Adipocyte (in vitro differentiated cells): ENCODE measurements at regions not wholly inside any gene's neighbourhood (a gene's known extent, or its start where the extent isn't known, plus 50 kb on each side); places are given as distances from the start of the nearest gene placed in this dataset.
"Not testable (repeated sequence)": the region's sequence is repeated elsewhere in the genome, so short reads cannot be mapped to it uniquely, and the experiment has no call there.

ENCODE experiments used
- DNase-seq: peaks from one replicate; pipeline ENCODE4 v3.0.0-alpha.2; 2015; ENCODE audit warnings: low read depth
- H3K27me3 ChIP-seq: replicated peaks from 2 replicates; pipeline ENCODE4 v1.7.0; 2013; ENCODE audit warnings: mild to moderate bottlenecking, low read length, moderate library complexity; ENCODE audit not compliant: control insufficient read depth, insufficient read depth
- H3K36me3 ChIP-seq: 2 replicates; pipeline ENCODE4 v1.7.0; 2013; ENCODE audit warnings: low read length, mild to moderate bottlenecking, moderate library complexity; ENCODE audit not compliant: control insufficient read depth, insufficient read depth, severe bottlenecking
- H3K4me1 ChIP-seq: 2 replicates; pipeline ENCODE4 v1.7.0; 2013; ENCODE audit warnings: mild to moderate bottlenecking, low read length, moderate library complexity; ENCODE audit not compliant: control insufficient read depth, insufficient read depth
- H3K4me3 ChIP-seq: 2 replicates; pipeline ENCODE4 v1.7.0; 2013; ENCODE audit warnings: mild to moderate bottlenecking, low read length, moderate library complexity
- H3K9ac ChIP-seq: 2 replicates; pipeline ENCODE4 v1.7.0; 2013; ENCODE audit warnings: mild to moderate bottlenecking, low read length, moderate library complexity
- H3K9me3 ChIP-seq: 2 replicates; pipeline ENCODE4 v1.7.0; 2013; ENCODE audit warnings: mild to moderate bottlenecking, low read length, moderate library complexity; ENCODE audit not compliant: control insufficient read depth

DNA sequence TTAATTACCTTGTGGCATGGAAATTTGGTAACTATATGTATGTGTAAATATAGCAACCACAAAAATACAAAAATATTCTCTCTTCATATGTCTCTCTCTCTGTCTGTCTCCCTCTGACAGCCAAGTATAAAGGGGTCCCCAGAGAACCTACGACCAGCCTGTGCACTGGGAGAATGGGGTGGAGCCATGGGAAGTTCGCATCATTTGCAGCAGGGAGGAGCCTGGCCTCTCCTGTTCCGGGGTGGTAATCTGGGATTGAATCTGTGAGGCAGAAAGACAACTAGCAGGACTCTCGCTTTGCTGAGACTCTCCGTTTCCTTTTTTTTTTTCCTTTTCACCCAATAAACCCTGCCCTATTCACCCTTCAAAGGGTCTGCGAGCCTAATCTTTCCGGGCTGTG is 1109.1 kb downstream of the HACE1 start:
- Histone ChIP-seq H3K36me3 (no peaks in the 10 kb centered on the region), H3K27me3 (no peaks in the 10 kb centered on the region), H3K9ac (no peak overlapping the region), H3K4me3 (no peak overlapping the region), H3K4me1 (no peaks in the 10 kb centered on the region), H3K9me3 (no peaks in the 10 kb centered on the region)
- DNase-seq = no peak

DNA sequence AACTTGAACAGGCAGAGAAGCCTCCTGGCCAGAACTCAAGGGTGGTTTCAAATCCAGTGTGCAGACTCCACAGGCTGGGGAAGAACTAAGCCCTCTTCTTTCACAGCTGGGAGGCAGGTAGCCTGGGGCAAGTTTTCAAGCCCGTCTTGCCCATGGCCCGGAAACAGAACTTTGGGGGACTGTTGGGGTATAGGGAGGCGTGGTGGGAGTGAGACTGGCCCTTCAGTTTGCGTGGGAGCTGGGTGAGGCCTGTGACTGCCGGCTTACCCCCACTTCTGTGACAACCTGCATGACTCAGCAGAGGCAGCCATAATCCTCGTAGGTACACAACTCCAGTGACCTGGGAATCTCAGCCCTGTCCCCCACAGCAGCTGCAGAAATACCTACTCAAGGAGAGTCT is 1125.7 kb downstream of the HACE1 start:
- no peaks in the 10 kb centered on the region for H3K36me3 ChIP-seq
- no peak overlapping the region for H3K4me3 ChIP-seq
- no peak overlapping the region for H3K9ac ChIP-seq
- no peak for DNase-seq
- H3K9me3 ChIP-seq = no peaks in the 10 kb centered on the region
- no peaks in the 10 kb centered on the region for H3K4me1 ChIP-seq
- no peaks in the 10 kb centered on the region for H3K27me3 ChIP-seq

DNA sequence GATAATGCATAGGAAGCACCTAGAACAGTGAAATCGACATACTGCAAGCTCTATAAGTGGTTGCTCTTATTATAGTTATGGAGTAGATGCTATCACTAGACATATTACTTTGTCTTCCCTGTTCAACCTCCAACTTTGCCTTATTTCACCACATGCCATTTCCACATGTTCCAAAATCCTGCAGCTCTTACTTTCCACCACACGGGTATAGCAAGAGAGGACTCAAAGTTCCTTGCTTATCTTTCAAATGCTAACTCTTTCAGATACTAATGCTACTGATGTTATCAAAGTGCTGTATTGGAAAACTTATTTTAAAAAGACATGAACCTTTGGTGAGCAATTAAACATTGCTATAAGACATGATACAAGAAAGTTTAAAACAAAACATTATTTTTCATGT is 1130.1 kb downstream of the HACE1 start:
- H3K27me3 ChIP-seq = no peaks in the 10 kb centered on the region
- H3K9ac ChIP-seq = no peak overlapping the region
- H3K4me3 ChIP-seq = no peak overlapping the region
- DNase-seq = no peak
- no peaks in the 10 kb centered on the region for H3K9me3 ChIP-seq
- H3K36me3 ChIP-seq = no peaks in the 10 kb centered on the region
- H3K4me1 ChIP-seq = no peaks in the 10 kb centered on the region

DNA sequence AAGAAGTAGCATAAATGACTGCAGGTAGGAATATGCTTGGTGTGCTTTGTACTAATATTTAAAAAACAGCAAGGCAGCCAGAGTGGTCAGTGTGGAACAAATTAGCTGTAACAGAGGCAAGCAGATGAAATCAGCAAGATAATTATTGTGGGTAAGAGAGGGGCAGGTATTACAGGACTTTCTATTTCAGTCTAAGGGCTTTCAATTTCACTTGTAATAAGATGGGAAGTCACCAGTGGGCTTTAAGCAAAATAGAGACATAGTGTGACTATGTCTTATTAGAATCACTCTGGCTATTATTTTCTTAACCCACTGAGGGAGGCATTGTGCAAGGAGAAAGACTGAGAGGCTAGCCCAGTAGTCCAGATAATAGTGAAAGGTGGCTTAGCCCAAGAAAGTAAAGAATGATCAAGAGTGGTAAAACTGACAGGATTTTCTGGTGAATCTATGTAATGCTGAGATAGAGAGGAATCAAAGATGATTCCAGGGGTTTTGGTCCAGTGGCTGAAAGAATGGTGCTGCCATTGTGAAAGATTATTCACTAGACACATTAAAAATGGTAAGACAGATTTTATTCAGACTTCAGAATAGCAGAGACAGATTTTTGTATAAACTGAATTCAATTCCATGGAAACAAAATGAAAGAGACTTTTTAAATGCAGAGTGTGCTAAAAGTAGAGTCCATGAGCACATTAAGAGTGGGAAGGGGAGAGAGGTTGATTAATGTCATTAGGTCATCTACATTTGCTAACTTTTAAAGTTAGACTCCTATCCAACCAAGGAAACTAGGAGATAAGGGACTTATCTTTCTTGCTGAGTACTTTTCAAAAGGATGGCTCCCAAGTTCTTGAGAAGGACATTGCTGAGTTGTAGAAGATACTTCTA is 1136.0 kb downstream of the HACE1 start:
- Histone ChIP-seq H3K4me3 (no peak overlapping the region), H3K36me3 (no peaks in the 10 kb centered on the region), H3K9me3 (no peaks in the 10 kb centered on the region), H3K4me1 (no peaks in the 10 kb centered on the region), H3K9ac (no peak overlapping the region), H3K27me3 (no peaks in the 10 kb centered on the region)
- DNase-seq = no peak

DNA sequence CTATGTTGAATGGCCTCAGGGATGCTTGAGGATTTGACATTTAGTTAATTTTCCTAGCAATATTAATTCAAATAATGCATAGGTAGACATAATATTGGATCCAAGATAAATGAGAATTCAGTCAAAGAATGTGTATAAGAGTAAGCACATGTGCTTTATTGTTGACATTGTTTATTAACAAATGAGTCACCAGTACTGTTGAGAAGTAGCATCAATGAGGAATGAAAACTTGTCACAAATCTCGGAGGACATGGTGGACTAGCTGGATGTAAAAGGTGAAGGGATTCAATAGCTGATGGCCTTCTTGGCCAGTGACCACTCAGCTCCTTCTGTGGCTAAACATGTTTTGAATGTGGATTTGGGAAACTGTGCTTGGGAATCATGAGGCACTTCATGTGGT is 1137.0 kb downstream of the HACE1 start:
- Histone ChIP-seq H3K36me3 (no peaks in the 10 kb centered on the region), H3K4me1 (no peaks in the 10 kb centered on the region), H3K9me3 (no peaks in the 10 kb centered on the region), H3K4me3 (no peak overlapping the region), H3K27me3 (no peaks in the 10 kb centered on the region), H3K9ac (no peak overlapping the region)
- DNase-seq = no peak

GRCh38 chr6:103721923-103722322 is 1137.8 kb downstream of the HACE1 start:
- Histone ChIP-seq H3K36me3 (no peaks in the 10 kb centered on the region), H3K4me3 (no peak overlapping the region)
- no peak for DNase-seq

GRCh38 chr6:103720393-103720792 is 1139.3 kb downstream of the HACE1 start:
- Histone ChIP-seq H3K36me3 (no peaks in the 10 kb centered on the region), H3K9me3 (no peaks in the 10 kb centered on the region), H3K4me3 (no peak overlapping the region), H3K4me1 (no peaks in the 10 kb centered on the region), H3K9ac (no peak overlapping the region), H3K27me3 (no peaks in the 10 kb centered on the region)
- DNase-seq = no peak

More at GRCh38 chr6:103721923-103722322, 1137.8 kb downstream of the HACE1 start:
- no peaks in the 10 kb centered on the region for H3K27me3 ChIP-seq
- no peaks in the 10 kb centered on the region for H3K9me3 ChIP-seq
- no peaks in the 10 kb centered on the region for H3K4me1 ChIP-seq
- H3K9ac ChIP-seq = no peak overlapping the region

GRCh38 chr6:103719545-103719944 is 1140.2 kb downstream of the HACE1 start:
- H3K9ac ChIP-seq = no peak overlapping the region
- H3K9me3 ChIP-seq = no peaks in the 10 kb centered on the region
- H3K36me3 ChIP-seq = no peaks in the 10 kb centered on the region
- no peaks in the 10 kb centered on the region for H3K27me3 ChIP-seq
- H3K4me1 ChIP-seq = no peaks in the 10 kb centered on the region
- no peak for DNase-seq
- no peak overlapping the region for H3K4me3 ChIP-seq

DNA sequence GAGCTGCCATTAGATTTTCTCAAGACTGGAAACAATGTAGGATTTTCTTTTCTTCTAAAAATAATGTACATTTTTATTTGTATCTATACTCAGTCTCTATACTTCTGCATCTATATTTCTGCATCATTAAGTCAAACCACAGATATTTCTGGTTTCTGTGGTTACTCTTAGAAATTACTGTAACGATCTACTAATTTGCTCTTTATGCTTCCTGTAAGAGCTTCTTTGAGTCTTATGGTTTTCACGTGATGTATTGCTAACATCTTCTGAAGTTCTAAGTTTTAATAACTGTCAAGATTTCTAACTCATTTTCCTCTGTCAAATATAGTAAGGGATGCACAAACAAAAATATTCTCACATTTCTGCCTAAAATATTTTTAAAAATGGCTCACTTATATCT is 1144.5 kb downstream of the HACE1 start:
- no peak overlapping the region for H3K9ac ChIP-seq
- no peaks in the 10 kb centered on the region for H3K27me3 ChIP-seq
- H3K4me1 ChIP-seq = no peaks in the 10 kb centered on the region
- DNase-seq = no peak
- no peaks in the 10 kb centered on the region for H3K9me3 ChIP-seq
- H3K36me3 ChIP-seq = no peaks in the 10 kb centered on the region
- no peak overlapping the region for H3K4me3 ChIP-seq

DNA sequence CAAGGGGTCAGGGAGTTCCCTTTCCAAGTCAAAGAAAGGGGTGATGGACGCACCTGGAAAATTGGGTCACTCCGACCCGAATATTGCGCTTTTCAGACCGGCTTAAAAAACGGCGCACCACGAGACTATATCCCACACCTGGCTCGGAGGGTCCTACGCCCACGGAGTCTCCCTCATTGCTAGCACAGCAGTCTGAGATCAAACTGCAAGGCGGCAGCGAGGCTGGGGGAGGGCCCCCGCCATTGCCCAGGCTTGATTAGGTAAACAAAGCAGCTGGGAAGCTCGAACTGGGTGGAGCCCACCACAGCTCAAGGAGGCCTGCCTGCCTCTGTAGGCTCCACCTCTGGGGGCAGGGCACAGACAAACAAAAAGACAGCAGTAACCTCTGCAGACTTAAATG is 1150.5 kb downstream of the HACE1 start:
- H3K9ac ChIP-seq, H3K36me3 ChIP-seq, H3K27me3 ChIP-seq, DNase-seq, H3K4me3 ChIP-seq, H3K9me3 ChIP-seq, H3K4me1 ChIP-seq: not testable (repeated sequence)

GRCh38 chr6:103707596-103708325 is 1152.0 kb downstream of the HACE1 start:
- Histone ChIP-seq H3K36me3 (no peaks in the 10 kb centered on the region), H3K4me1 (no peaks in the 10 kb centered on the region), H3K9me3 (no peaks in the 10 kb centered on the region), H3K27me3 (no peaks in the 10 kb centered on the region), H3K4me3 (no peak overlapping the region), H3K9ac (no peak overlapping the region)
- no peak for DNase-seq
